ENCODE measurements at regions not wholly inside any gene's neighbourhood (a gene's known extent, or its start where the extent isn't known, plus 50 kb on each side); places are given as distances from the start of the nearest gene placed in this dataset.

DNA sequence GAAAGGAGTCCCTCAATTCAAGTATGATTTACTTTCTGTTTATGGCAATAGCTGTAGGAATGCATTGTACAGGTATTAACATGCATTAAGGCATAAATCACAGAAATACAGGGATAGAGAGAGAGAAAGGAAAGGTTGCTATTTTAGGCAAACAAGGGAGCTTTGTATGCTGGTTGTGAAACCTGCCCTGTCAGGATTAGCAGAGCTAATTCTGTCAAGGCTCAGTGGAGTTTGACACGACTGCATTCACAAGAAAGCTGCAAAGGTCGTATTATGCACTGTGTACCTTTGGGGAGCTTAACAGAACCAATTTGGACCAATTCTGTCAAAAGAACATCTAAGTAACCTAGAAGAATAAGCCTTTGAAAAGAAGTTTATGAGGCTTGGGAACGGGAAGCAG is 239.3 kb downstream of the GRIA2 start:
- no peak for DNase-seq

DNA sequence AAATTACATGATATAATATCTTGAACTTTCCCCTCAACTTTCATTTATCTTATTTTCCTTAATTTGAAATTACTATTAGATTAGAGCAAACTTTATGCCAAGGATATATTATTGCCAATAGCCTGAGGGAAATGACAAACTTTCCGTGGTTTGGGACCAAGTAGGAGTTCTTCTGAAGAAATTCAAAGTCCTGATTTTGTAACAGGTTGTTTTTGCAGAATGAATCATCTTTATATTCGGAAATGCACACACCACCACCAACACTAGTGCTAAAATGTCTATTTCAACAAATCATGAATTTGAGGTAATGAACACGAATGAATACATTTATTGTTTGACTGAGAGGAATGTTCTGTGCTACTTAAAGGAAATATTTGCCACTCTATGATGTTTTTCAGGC is 226.7 kb downstream of the GRIA2 start:
- no peak for DNase-seq

DNA sequence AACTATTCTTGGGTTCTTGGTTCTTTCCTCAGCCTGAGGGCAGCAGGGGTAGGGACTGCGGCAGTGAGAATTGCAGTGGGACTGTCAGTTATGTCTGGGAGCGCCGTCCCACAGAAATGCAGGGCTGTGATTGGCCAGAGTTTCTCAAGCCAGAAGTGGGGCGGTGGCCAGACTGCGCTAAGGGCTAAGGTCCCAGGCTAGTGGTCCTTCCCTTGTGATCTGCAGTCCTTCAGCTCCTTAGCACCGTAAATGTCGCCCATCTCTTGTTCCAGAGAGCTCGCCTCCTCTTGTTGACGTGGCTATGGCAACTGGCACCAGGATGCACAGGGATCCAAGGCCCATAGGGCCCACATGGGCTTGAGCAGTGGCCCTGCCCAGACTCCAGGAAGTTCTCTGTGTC is 223.5 kb downstream of the GRIA2 start:
- no peak for DNase-seq

DNA sequence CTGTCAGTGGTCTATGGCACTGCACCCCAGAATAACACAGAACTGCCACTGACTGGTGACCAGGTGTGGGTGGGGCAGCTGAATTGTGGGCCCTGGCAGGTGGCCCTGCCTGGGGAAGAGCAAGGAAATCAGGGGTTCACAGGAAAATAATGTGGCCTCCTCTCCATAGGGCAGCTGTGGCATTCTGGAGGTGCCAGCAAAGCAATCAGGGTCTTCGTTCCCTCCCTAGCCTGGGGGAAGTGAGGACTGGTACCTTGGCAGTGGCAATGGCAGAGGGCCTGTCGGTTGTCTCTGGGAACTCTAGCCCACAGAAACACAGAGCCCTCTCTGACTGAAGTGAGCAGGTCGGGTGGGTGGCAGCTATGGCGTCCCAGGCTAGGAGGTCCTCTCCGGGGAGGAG is 223.0 kb downstream of the GRIA2 start:
- DNase-seq, result no peak

DNA sequence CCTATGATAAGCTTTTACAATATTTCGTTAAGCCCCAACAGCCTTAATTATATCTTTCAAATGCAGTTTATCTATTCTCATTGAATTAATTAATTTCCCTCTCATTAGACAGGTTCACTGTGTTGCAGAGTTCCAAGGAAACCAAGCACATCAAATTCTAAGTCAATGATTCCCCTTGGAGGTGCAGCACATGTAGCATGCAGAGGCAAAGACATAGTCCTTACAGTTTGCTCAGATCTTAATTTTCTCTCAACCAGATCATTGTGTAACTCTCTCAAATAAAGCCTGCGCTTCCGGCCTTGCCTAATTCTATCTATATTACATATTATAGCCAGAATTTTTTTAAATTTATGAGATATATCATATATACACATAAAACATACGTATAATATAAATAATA is 205.4 kb downstream of the GRIA2 start:
- DNase-seq, result no peak

DNA sequence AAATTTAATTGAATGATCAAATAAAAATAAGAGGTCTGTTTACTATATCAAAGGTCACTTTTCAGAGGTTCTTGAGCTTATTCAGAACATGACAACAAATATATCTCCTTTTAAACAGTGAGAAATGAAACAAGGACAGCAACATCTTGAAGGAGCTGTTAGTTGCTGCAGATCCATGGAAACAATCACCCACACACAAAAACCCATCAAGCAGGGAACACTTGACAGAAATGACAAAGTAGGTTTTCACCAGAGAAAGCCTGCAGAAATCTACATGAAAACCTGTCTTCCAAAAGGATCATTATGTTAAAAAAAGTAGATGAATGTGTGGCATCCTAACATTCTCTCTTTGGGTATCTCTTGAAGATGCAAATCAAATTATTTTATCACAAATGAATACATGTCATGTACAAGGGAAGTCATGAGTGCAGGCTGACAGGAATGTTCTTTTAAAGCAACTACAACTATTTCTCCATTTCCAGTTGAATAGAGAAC is 203.0 kb downstream of the GRIA2 start:
- DNase-seq, result no peak

DNA sequence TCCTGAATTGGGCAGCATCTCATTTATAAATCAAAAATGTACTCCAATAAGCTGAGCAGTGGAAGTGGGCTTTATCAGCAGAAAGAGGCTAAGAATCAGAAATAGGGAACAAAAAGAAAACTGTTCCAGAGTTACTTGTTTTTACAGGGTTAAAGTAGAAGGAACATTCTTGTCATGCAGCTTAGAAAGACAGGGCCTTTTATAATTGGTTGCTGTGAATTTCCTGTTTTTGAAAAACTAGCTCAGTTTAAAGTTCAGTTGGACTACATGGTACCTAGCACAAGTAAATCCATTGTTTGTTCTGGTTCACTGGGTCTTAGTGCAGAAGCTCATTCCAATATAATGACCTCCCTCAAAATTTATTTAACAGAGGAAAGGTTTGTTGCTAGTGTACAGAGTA is 200.8 kb downstream of the GRIA2 start:
- DNase-seq, result no peak
